GM23338 (cell line): ENCODE measurements at regions not wholly inside any gene's neighbourhood (a gene's known extent, or its start where the extent isn't known, plus 50 kb on each side); places are given as distances from the start of the nearest gene placed in this dataset.

Source experiments
- ATAC-seq: fragments of 200-7000 bp; cut with Tn5 transposase; 3 replicates; pipeline ENCODE4 v1.9.1; 2020
- DNase-seq: peaks from one replicate; pipeline ENCODE4 v3.0.0-alpha.2; 2015; ENCODE audit warnings: low spot score
- H2AFZ ChIP-seq: fragments of 200-600 bp; sonication (generic); 2 replicates; pipeline ENCODE4 v1.8.0; 2016; ENCODE audit warnings: antibody characterized with exemption, mild to moderate bottlenecking, moderate library complexity
- H3F3A ChIP-seq: fragments of 200-600 bp; sonication (generic); replicated peaks from 2 replicates; pipeline ENCODE4 v1.8.0; 2017; ENCODE audit warnings: antibody characterized with exemption, mixed run types, low read depth
- H3K27ac ChIP-seq: fragments of 200-600 bp; sonication (generic); 2 replicates; pipeline ENCODE4 v1.6.1; 2016; ENCODE audit warnings: low read depth
- H3K27me3 ChIP-seq: fragments of 200-600 bp; sonication (generic); 2 replicates; pipeline ENCODE4 v1.8.0; 2016; ENCODE audit warnings: mild to moderate bottlenecking, mixed run types, moderate library complexity; ENCODE audit not compliant: insufficient read depth
- H3K36me3 ChIP-seq: fragments of 200-600 bp; sonication (generic); 2 replicates; pipeline ENCODE4 v1.8.0; 2016; ENCODE audit warnings: mild to moderate bottlenecking; ENCODE audit not compliant: insufficient read depth
- H3K4me1 ChIP-seq: fragments of 200-600 bp; sonication (generic); 2 replicates; pipeline ENCODE4 v1.8.0; 2016; ENCODE audit warnings: mild to moderate bottlenecking, moderate library complexity; ENCODE audit not compliant: insufficient read depth
- H3K4me2 ChIP-seq: fragments of 200-600 bp; sonication (generic); 2 replicates; pipeline ENCODE4 v1.7.1; 2017; ENCODE audit warnings: mixed run types
- H3K4me3 ChIP-seq: fragments of 200-600 bp; sonication (generic); 2 replicates; pipeline ENCODE4 v1.6.1; 2016; ENCODE audit warnings: mixed run types
- H3K79me2 ChIP-seq: fragments of 200-600 bp; sonication (generic); replicated peaks from 2 replicates; pipeline ENCODE4 v1.8.0; 2017; ENCODE audit warnings: mild to moderate bottlenecking; ENCODE audit not compliant: insufficient read depth
- H3K9me2 ChIP-seq: fragments of 200-600 bp; sonication (generic); 2 replicates; pipeline ENCODE4 v1.8.0; 2017; ENCODE audit not compliant: insufficient read depth
- H4K20me1 ChIP-seq: fragments of 200-600 bp; sonication (generic); replicated peaks from 2 replicates; pipeline ENCODE4 v1.8.0; 2017; ENCODE audit warnings: mild to moderate bottlenecking; ENCODE audit not compliant: insufficient read depth
- H3K27ac Mint-ChIP-seq: 2 replicates; pipeline ENCODE4 v1.8.0; 2020; ENCODE audit warnings: inconsistent platforms, mild to moderate bottlenecking, moderate library complexity, mixed read lengths
- H3K27me3 Mint-ChIP-seq: 3 replicates; pipeline ENCODE4 v1.8.0; 2022; ENCODE audit warnings: low read depth, mild to moderate bottlenecking, moderate library complexity, mixed read lengths, inconsistent platforms; ENCODE audit not compliant: insufficient read depth, poor library complexity
- H3K36me3 Mint-ChIP-seq: 3 replicates; pipeline ENCODE4 v1.8.0; 2021; ENCODE audit warnings: low read depth, mild to moderate bottlenecking, inconsistent platforms, moderate library complexity, mixed read lengths
- H3K4me1 Mint-ChIP-seq: 3 replicates; pipeline ENCODE4 v1.8.0; 2020; ENCODE audit warnings: mild to moderate bottlenecking, inconsistent platforms, mixed read lengths
- H3K4me3 Mint-ChIP-seq: 3 replicates; pipeline ENCODE4 v1.8.0; 2021; ENCODE audit warnings: moderate library complexity, mild to moderate bottlenecking, inconsistent platforms, mixed read lengths
- H3K9me3 Mint-ChIP-seq: 3 replicates; pipeline ENCODE4 v1.8.0; 2020; ENCODE audit warnings: moderate library complexity, mild to moderate bottlenecking, inconsistent platforms, mixed read lengths
- CREB1 ChIP-seq: fragments of 250-450 bp; sonication (Bioruptor Pico); IDR thresholded peaks from 2 replicates; pipeline ENCODE4 v1.5.0; 2020; ENCODE audit warnings: low read depth, mild to moderate bottlenecking, moderate library complexity
- CTCF ChIP-seq, 2 experiments: fragments of 200-600 bp in 1 of 2; sonication (generic) in 1 of 2; conservative IDR thresholded peaks; 2 replicates each; pipeline versions ENCODE4 v1.5.1 to v1.6.1; 2016 to 2017; ENCODE audit warnings: antibody characterized with exemption in 2 of 2, low read depth in 2 of 2, mild to moderate bottlenecking in 2 of 2, moderate library complexity in 1 of 2
- EZH2 ChIP-seq: fragments of 200-600 bp; sonication (generic); IDR thresholded peaks from one replicate; pipeline ENCODE4 v1.8.0; 2017; ENCODE audit warnings: antibody characterized with exemption, mild to moderate bottlenecking, low read depth; ENCODE audit not compliant: unreplicated experiment
- EZH2phosphoT487 ChIP-seq: fragments of 200-600 bp; sonication (generic); IDR thresholded peaks from one replicate; pipeline ENCODE4 v1.8.1; 2018; ENCODE audit warnings: antibody characterized with exemption; ENCODE audit not compliant: unreplicated experiment
- JUNB ChIP-seq: IDR thresholded peaks from one replicate; pipeline ENCODE4 v1.6.1; 2016; ENCODE audit warnings: antibody characterized with exemption; ENCODE audit not compliant: unreplicated experiment
- NANOG ChIP-seq: IDR thresholded peaks from 2 replicates; pipeline ENCODE4 v1.6.1; 2016; ENCODE audit warnings: antibody characterized with exemption, borderline replicate concordance
- POLR2AphosphoS5 ChIP-seq: IDR thresholded peaks from 2 replicates; pipeline ENCODE4 v1.6.1; 2016; ENCODE audit warnings: antibody characterized with exemption, low read depth
- REST ChIP-seq: IDR thresholded peaks from one replicate; pipeline ENCODE4 v1.6.1; 2018; ENCODE audit warnings: antibody characterized with exemption; ENCODE audit not compliant: unreplicated experiment
- STAT1 ChIP-seq: IDR thresholded peaks from one replicate; pipeline ENCODE4 v1.6.1; 2016; ENCODE audit warnings: antibody characterized with exemption; ENCODE audit not compliant: unreplicated experiment
- ZNF114 ChIP-seq: fragments of 250-450 bp; sonication (Bioruptor Pico); IDR thresholded peaks from 2 replicates; pipeline ENCODE4 v1.5.0; 2020; ENCODE audit warnings: mild to moderate bottlenecking, moderate library complexity
- ZNF331 ChIP-seq: fragments of 250-450 bp; sonication (Bioruptor Pico); IDR thresholded peaks from 2 replicates; pipeline ENCODE4 v1.5.0; 2020; ENCODE audit warnings: low read depth, mild to moderate bottlenecking, moderate library complexity
- TF ChIP-seq, protein P1 (sequence below): IDR thresholded peaks from 2 replicates; pipeline ENCODE4 v1.6.1; 2016; ENCODE audit warnings: antibody characterized with exemption
- TF ChIP-seq, protein P2 (sequence below): fragments of 250-450 bp; sonication (Bioruptor Pico); IDR thresholded peaks from 2 replicates; pipeline ENCODE4 v1.5.0; 2020; ENCODE audit warnings: mild to moderate bottlenecking, moderate library complexity

GRCh38 chr7:33794959-33795358 is 110.4 kb upstream of the BMPER start:
- no peaks in the 10 kb centered on the region for H3K36me3 ChIP-seq
- no peaks in the 10 kb centered on the region for H4K20me1 ChIP-seq
- DNase-seq (no peak), ATAC-seq (no peak)
- H3K27me3 Mint-ChIP-seq, result peaks cover 1% of the 10 kb centered on the region
- H3K79me2 ChIP-seq, result no peaks in the 10 kb centered on the region
- no peak overlapping the region for H3K27ac Mint-ChIP-seq
- no peak overlapping the region for H3K4me3 Mint-ChIP-seq
- H2AFZ ChIP-seq, result no peak overlapping the region
- no peak overlapping the region for H3K4me2 ChIP-seq
- H3K4me1 Mint-ChIP-seq, result peaks cover 17% of the 10 kb centered on the region
- no peaks in the 10 kb centered on the region for H3K27me3 ChIP-seq
- peaks cover 18% of the 10 kb centered on the region for H3K4me1 ChIP-seq
- peaks cover 6% of the 10 kb centered on the region for H3K9me3 Mint-ChIP-seq
- H3K27ac ChIP-seq, result no peak overlapping the region
- peaks cover 5% of the 10 kb centered on the region; the same call in 1 of the 3 replicates for H3K36me3 Mint-ChIP-seq
- TF ChIP-seq ZNF114 (CRISPR knock-in tag) (no peak), STAT1 (no peak), EZH2 (no peak), POLR2AphosphoS5 (no peak), REST (no peak), CREB1 (no peak), ZNF331 (CRISPR knock-in tag) (no peak), CTCF (conservative IDR thresholded peaks at IDR 0.05; ENCODE audit: low read depth in 2 of 2) (no peak), NANOG (no peak), JUNB (no peak), EZH2phosphoT487 (no peak)
- TF ChIP-seq, protein P1, sequence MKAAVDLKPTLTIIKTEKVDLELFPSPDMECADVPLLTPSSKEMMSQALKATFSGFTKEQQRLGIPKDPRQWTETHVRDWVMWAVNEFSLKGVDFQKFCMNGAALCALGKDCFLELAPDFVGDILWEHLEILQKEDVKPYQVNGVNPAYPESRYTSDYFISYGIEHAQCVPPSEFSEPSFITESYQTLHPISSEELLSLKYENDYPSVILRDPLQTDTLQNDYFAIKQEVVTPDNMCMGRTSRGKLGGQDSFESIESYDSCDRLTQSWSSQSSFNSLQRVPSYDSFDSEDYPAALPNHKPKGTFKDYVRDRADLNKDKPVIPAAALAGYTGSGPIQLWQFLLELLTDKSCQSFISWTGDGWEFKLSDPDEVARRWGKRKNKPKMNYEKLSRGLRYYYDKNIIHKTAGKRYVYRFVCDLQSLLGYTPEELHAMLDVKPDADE, result no peak
- TF ChIP-seq, protein P2, sequence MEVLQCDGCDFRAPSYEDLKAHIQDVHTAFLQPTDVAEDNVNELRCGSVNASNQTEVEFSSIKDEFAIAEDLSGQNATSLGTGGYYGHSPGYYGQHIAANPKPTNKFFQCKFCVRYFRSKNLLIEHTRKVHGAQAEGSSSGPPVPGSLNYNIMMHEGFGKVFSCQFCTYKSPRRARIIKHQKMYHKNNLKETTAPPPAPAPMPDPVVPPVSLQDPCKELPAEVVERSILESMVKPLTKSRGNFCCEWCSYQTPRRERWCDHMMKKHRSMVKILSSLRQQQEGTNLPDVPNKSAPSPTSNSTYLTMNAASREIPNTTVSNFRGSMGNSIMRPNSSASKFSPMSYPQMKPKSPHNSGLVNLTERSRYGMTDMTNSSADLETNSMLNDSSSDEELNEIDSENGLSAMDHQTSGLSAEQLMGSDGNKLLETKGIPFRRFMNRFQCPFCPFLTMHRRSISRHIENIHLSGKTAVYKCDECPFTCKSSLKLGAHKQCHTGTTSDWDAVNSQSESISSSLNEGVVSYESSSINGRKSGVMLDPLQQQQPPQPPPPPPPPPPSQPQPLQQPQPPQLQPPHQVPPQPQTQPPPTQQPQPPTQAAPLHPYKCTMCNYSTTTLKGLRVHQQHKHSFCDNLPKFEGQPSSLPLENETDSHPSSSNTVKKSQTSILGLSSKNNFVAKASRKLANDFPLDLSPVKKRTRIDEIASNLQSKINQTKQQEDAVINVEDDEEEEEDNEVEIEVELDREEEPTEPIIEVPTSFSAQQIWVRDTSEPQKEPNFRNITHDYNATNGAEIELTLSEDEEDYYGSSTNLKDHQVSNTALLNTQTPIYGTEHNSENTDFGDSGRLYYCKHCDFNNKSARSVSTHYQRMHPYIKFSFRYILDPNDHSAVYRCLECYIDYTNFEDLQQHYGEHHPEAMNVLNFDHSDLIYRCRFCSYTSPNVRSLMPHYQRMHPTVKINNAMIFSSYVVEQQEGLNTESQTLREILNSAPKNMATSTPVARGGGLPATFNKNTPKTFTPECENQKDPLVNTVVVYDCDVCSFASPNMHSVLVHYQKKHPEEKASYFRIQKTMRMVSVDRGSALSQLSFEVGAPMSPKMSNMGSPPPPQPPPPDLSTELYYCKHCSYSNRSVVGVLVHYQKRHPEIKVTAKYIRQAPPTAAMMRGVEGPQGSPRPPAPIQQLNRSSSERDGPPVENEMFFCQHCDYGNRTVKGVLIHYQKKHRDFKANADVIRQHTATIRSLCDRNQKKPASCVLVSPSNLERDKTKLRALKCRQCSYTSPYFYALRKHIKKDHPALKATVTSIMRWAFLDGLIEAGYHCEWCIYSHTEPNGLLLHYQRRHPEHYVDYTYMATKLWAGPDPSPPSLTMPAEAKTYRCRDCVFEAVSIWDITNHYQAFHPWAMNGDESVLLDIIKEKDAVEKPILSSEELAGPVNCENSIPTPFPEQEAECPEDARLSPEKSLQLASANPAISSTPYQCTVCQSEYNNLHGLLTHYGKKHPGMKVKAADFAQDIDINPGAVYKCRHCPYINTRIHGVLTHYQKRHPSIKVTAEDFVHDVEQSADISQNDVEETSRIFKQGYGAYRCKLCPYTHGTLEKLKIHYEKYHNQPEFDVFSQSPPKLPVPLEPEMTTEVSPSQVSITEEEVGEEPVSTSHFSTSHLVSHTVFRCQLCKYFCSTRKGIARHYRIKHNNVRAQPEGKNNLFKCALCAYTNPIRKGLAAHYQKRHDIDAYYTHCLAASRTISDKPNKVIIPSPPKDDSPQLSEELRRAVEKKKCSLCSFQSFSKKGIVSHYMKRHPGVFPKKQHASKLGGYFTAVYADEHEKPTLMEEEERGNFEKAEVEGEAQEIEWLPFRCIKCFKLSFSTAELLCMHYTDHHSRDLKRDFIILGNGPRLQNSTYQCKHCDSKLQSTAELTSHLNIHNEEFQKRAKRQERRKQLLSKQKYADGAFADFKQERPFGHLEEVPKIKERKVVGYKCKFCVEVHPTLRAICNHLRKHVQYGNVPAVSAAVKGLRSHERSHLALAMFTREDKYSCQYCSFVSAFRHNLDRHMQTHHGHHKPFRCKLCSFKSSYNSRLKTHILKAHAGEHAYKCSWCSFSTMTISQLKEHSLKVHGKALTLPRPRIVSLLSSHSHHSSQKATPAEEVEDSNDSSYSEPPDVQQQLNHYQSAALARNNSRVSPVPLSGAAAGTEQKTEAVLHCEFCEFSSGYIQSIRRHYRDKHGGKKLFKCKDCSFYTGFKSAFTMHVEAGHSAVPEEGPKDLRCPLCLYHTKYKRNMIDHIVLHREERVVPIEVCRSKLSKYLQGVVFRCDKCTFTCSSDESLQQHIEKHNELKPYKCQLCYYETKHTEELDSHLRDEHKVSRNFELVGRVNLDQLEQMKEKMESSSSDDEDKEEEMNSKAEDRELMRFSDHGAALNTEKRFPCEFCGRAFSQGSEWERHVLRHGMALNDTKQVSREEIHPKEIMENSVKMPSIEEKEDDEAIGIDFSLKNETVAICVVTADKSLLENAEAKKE (CRISPR knock-in tag), result no peak
- H3F3A ChIP-seq, result no peaks in the 10 kb centered on the region
- H3K9me2 ChIP-seq, result peaks cover 10% of the 10 kb centered on the region; the same call in 1 of the 2 replicates
- H3K4me3 ChIP-seq, result no peak overlapping the region
